ENCODE measurements at regions not wholly inside any gene's neighbourhood (a gene's known extent, or its start where the extent isn't known, plus 50 kb on each side); places are given as distances from the start of the nearest gene placed in this dataset.

DNA sequence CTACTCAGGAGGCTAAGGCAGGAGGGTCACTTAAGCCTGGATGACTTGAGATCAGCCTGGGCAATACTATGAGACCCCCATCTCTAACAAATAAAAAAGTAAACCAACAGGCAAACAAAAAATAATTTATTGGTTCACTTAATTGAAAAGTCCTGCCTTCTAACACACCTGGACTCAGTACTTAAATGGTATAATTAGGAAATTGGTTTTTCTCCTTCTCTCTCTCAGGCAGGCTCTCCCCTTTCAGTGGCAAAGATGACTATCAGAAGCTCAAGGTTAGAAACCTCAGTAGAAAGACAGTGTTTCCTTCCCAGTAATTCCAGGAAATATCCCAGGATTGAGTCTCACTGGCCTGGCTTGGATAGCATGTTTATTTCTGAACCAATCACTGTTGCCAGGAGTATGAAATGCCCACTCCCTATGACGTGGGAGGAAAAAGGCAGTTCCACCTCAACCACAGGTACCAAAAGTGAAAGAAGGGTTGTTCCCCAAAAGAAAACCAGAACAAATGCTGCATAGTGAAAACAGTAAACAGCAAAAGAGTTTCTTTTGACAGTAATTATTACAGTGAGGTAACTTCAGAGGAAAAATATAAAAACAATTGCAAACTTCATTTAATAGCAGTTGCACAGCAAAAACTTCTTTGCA, 56.3 kb upstream of the SOX6 start:
- DNase-seq (ENCODE audit: insufficient read length, low spot score) = no peak
- FAIRE-seq = peak; percentile 20
- TF ChIP-seq SPI1 (IDR thresholded peaks at IDR 0.05; ENCODE audit: low read depth, low read length) (no peak), POU2F2 (IDR thresholded peaks at IDR 0.05; ENCODE audit: low read depth, low read length) (no peak), PAX5 (IDR thresholded peaks at IDR 0.05; ENCODE audit: insufficient read depth, low read length, severe bottlenecking) (no peak), POLR2AphosphoS5 (IDR thresholded peaks at IDR 0.05; ENCODE audit: low read depth, low read length) (no peak), TAF1 (IDR thresholded peaks at IDR 0.05; ENCODE audit: low read depth, low read length) (no peak), POLR2A (IDR thresholded peaks at IDR 0.05; ENCODE audit: low read depth, low read length) (no peak)

DNA sequence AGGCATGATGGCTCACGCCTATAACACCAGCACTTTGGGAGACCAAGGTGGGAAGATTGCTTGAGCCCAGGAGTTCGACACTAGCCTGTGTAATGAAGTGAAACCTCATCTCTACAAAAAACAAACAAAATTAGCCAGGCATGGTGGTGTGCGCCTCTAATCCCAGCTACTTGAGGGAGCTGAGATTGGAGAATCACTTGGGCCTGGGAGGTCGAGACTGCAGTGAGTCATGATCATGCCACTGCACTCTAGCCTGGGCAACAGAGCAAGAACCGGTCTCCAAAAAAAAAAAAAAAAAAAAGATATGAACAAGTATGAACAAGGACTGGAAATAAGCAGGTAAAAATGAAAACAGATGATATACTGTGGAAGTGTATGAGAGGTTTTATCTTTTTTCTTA, 54.1 kb upstream of the SOX6 start:
- no peak for FAIRE-seq

DNA sequence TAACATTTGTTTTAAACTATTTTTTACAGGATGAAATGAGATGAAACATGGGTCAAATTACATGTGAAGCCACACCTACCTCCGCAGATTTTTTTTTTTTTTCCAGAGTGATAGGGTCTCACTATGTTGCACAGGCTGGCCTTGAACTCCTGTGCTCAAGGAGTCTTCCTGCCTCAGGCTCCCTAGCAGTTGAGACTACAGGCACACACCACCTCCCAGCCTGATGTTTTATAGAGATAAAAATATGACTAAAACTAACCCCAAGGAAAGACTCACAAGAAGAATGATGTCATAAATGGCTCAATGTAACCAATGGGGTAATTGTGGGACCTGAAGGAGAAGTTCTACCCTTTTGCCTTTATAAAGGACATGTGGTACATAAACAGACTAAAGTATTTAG, 52.3 kb upstream of the SOX6 start:
- DNase-seq (ENCODE audit: insufficient read length, low spot score) (no peak), FAIRE-seq (no peak)
- no peak for TF ChIP-seq TAF1 (IDR thresholded peaks at IDR 0.05; ENCODE audit: low read depth, low read length)
- no peak for TF ChIP-seq POU2F2 (IDR thresholded peaks at IDR 0.05; ENCODE audit: low read depth, low read length)
- TF ChIP-seq SPI1 (IDR thresholded peaks at IDR 0.05; ENCODE audit: low read depth, low read length) = no peak
- TF ChIP-seq PAX5 (IDR thresholded peaks at IDR 0.05; ENCODE audit: insufficient read depth, low read length, severe bottlenecking) = no peak
- no peak for TF ChIP-seq POLR2A (IDR thresholded peaks at IDR 0.05; ENCODE audit: low read depth, low read length)
- no peak for TF ChIP-seq POLR2AphosphoS5 (IDR thresholded peaks at IDR 0.05; ENCODE audit: low read depth, low read length)

More for the DNA sequence above, 54.1 kb upstream of the SOX6 start:
- no peak for TF ChIP-seq POLR2A (IDR thresholded peaks at IDR 0.05; ENCODE audit: low read depth, low read length)
- no peak for DNase-seq (ENCODE audit: insufficient read length, low spot score)

- TF ChIP-seq SPI1 (IDR thresholded peaks at IDR 0.05; ENCODE audit: low read depth, low read length) (no peak), POLR2A (IDR thresholded peaks at IDR 0.05; ENCODE audit: low read depth, low read length) (no peak), TAF1 (IDR thresholded peaks at IDR 0.05; ENCODE audit: low read depth, low read length) (no peak), POU2F2 (IDR thresholded peaks at IDR 0.05; ENCODE audit: low read depth, low read length) (no peak), PAX5 (IDR thresholded peaks at IDR 0.05; ENCODE audit: insufficient read depth, low read length, severe bottlenecking) (no peak), POLR2AphosphoS5 (IDR thresholded peaks at IDR 0.05; ENCODE audit: low read depth, low read length) (no peak)
- FAIRE-seq = no peak
Observed at GRCh38 chr11:16406226-16406625, 49.9 kb upstream of the SOX6 start.

More at GRCh38 chr11:16406226-16406625, 49.9 kb upstream of the SOX6 start:
- DNase-seq (ENCODE audit: insufficient read length, low spot score) = no peak
